ENCODE measurements at regions not wholly inside any gene's neighbourhood (a gene's known extent, or its start where the extent isn't known, plus 50 kb on each side); places are given as distances from the start of the nearest gene placed in this dataset.

- H3K36me3 Mint-ChIP-seq (ENCODE audit: low read depth) = no peaks in the 10 kb centered on the region
- no peak overlapping the region for H3K4me3 Mint-ChIP-seq
- ATAC-seq = no peak
Observed at GRCh38 chr2:126200538-126200937, 455.4 kb upstream of the GYPC start.

More at GRCh38 chr2:126200538-126200937, 455.4 kb upstream of the GYPC start:
- Histone ChIP-seq H3K27ac (ENCODE audit: low read depth) (no peak overlapping the region), H3K4me2 (no peak overlapping the region), H3K27me3 (ENCODE audit: insufficient read depth) (no peaks in the 10 kb centered on the region), H3K9me2 (ENCODE audit: insufficient read depth) (no peaks in the 10 kb centered on the region), H3K36me3 (ENCODE audit: insufficient read depth) (no peaks in the 10 kb centered on the region), H2AFZ (no peak overlapping the region), H3K79me2 (replicated peaks; ENCODE audit: insufficient read depth) (no peaks in the 10 kb centered on the region), H3K4me3 (no peak overlapping the region), H3F3A (replicated peaks; ENCODE audit: low read depth) (no peaks in the 10 kb centered on the region), H3K4me1 (ENCODE audit: insufficient read depth) (no peaks in the 10 kb centered on the region), H4K20me1 (replicated peaks; ENCODE audit: insufficient read depth) (no peaks in the 10 kb centered on the region)
- Mint-ChIP-seq H3K9me3 (no peaks in the 10 kb centered on the region; the same call in 2 of the 3 replicates), H3K4me1 (peaks cover 5% of the 10 kb centered on the region; the same call in 2 of the 3 replicates), H3K27me3 (ENCODE audit: insufficient read depth, low read depth, poor library complexity) (no peaks in the 10 kb centered on the region), H3K27ac (no peak overlapping the region)
- no peak for DNase-seq (ENCODE audit: low spot score)
- TF ChIP-seq ZNF331 (CRISPR knock-in tag; IDR thresholded peaks at IDR 0.05; ENCODE audit: low read depth) (no peak), EZH2phosphoT487 (IDR thresholded peaks at IDR 0.05; ENCODE audit: unreplicated experiment) (no peak), STAT1 (IDR thresholded peaks at IDR 0.05; ENCODE audit: unreplicated experiment) (no peak), POLR2AphosphoS5 (IDR thresholded peaks at IDR 0.05; ENCODE audit: low read depth) (no peak), EZH2 (IDR thresholded peaks at IDR 0.05; ENCODE audit: low read depth, unreplicated experiment) (no peak), NANOG (IDR thresholded peaks at IDR 0.05; ENCODE audit: borderline replicate concordance) (no peak), ZNF114 (CRISPR knock-in tag; IDR thresholded peaks at IDR 0.05) (no peak), ETS1 (IDR thresholded peaks at IDR 0.05) (no peak), CREB1 (CRISPR knock-in tag; IDR thresholded peaks at IDR 0.05; ENCODE audit: low read depth) (no peak), JUNB (IDR thresholded peaks at IDR 0.05; ENCODE audit: unreplicated experiment) (no peak)
- TF ChIP-seq, protein P1, sequence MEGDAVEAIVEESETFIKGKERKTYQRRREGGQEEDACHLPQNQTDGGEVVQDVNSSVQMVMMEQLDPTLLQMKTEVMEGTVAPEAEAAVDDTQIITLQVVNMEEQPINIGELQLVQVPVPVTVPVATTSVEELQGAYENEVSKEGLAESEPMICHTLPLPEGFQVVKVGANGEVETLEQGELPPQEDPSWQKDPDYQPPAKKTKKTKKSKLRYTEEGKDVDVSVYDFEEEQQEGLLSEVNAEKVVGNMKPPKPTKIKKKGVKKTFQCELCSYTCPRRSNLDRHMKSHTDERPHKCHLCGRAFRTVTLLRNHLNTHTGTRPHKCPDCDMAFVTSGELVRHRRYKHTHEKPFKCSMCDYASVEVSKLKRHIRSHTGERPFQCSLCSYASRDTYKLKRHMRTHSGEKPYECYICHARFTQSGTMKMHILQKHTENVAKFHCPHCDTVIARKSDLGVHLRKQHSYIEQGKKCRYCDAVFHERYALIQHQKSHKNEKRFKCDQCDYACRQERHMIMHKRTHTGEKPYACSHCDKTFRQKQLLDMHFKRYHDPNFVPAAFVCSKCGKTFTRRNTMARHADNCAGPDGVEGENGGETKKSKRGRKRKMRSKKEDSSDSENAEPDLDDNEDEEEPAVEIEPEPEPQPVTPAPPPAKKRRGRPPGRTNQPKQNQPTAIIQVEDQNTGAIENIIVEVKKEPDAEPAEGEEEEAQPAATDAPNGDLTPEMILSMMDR (conservative IDR thresholded peaks at IDR 0.05; ENCODE audit: low read depth in 2 of 2) = no peak
- TF ChIP-seq, protein P2, sequence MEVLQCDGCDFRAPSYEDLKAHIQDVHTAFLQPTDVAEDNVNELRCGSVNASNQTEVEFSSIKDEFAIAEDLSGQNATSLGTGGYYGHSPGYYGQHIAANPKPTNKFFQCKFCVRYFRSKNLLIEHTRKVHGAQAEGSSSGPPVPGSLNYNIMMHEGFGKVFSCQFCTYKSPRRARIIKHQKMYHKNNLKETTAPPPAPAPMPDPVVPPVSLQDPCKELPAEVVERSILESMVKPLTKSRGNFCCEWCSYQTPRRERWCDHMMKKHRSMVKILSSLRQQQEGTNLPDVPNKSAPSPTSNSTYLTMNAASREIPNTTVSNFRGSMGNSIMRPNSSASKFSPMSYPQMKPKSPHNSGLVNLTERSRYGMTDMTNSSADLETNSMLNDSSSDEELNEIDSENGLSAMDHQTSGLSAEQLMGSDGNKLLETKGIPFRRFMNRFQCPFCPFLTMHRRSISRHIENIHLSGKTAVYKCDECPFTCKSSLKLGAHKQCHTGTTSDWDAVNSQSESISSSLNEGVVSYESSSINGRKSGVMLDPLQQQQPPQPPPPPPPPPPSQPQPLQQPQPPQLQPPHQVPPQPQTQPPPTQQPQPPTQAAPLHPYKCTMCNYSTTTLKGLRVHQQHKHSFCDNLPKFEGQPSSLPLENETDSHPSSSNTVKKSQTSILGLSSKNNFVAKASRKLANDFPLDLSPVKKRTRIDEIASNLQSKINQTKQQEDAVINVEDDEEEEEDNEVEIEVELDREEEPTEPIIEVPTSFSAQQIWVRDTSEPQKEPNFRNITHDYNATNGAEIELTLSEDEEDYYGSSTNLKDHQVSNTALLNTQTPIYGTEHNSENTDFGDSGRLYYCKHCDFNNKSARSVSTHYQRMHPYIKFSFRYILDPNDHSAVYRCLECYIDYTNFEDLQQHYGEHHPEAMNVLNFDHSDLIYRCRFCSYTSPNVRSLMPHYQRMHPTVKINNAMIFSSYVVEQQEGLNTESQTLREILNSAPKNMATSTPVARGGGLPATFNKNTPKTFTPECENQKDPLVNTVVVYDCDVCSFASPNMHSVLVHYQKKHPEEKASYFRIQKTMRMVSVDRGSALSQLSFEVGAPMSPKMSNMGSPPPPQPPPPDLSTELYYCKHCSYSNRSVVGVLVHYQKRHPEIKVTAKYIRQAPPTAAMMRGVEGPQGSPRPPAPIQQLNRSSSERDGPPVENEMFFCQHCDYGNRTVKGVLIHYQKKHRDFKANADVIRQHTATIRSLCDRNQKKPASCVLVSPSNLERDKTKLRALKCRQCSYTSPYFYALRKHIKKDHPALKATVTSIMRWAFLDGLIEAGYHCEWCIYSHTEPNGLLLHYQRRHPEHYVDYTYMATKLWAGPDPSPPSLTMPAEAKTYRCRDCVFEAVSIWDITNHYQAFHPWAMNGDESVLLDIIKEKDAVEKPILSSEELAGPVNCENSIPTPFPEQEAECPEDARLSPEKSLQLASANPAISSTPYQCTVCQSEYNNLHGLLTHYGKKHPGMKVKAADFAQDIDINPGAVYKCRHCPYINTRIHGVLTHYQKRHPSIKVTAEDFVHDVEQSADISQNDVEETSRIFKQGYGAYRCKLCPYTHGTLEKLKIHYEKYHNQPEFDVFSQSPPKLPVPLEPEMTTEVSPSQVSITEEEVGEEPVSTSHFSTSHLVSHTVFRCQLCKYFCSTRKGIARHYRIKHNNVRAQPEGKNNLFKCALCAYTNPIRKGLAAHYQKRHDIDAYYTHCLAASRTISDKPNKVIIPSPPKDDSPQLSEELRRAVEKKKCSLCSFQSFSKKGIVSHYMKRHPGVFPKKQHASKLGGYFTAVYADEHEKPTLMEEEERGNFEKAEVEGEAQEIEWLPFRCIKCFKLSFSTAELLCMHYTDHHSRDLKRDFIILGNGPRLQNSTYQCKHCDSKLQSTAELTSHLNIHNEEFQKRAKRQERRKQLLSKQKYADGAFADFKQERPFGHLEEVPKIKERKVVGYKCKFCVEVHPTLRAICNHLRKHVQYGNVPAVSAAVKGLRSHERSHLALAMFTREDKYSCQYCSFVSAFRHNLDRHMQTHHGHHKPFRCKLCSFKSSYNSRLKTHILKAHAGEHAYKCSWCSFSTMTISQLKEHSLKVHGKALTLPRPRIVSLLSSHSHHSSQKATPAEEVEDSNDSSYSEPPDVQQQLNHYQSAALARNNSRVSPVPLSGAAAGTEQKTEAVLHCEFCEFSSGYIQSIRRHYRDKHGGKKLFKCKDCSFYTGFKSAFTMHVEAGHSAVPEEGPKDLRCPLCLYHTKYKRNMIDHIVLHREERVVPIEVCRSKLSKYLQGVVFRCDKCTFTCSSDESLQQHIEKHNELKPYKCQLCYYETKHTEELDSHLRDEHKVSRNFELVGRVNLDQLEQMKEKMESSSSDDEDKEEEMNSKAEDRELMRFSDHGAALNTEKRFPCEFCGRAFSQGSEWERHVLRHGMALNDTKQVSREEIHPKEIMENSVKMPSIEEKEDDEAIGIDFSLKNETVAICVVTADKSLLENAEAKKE (CRISPR knock-in tag; IDR thresholded peaks at IDR 0.05) = no peak
- TF ChIP-seq, protein P3, sequence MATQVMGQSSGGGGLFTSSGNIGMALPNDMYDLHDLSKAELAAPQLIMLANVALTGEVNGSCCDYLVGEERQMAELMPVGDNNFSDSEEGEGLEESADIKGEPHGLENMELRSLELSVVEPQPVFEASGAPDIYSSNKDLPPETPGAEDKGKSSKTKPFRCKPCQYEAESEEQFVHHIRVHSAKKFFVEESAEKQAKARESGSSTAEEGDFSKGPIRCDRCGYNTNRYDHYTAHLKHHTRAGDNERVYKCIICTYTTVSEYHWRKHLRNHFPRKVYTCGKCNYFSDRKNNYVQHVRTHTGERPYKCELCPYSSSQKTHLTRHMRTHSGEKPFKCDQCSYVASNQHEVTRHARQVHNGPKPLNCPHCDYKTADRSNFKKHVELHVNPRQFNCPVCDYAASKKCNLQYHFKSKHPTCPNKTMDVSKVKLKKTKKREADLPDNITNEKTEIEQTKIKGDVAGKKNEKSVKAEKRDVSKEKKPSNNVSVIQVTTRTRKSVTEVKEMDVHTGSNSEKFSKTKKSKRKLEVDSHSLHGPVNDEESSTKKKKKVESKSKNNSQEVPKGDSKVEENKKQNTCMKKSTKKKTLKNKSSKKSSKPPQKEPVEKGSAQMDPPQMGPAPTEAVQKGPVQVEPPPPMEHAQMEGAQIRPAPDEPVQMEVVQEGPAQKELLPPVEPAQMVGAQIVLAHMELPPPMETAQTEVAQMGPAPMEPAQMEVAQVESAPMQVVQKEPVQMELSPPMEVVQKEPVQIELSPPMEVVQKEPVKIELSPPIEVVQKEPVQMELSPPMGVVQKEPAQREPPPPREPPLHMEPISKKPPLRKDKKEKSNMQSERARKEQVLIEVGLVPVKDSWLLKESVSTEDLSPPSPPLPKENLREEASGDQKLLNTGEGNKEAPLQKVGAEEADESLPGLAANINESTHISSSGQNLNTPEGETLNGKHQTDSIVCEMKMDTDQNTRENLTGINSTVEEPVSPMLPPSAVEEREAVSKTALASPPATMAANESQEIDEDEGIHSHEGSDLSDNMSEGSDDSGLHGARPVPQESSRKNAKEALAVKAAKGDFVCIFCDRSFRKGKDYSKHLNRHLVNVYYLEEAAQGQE (IDR thresholded peaks at IDR 0.05; ENCODE audit: unreplicated experiment) = no peak
